Fibroblast of mammary gland (primary cell): ENCODE measurements at regions not wholly inside any gene's neighbourhood (a gene's known extent, or its start where the extent isn't known, plus 50 kb on each side); places are given as distances from the start of the nearest gene placed in this dataset.
A peak's percentile ranks its signal among the peaks of the same experiment; 100 is the strongest.

Source experiments
- DNase-seq: peaks from one replicate; pipeline ENCODE4 v3.0.0-alpha.2; 2010; ENCODE audit warnings: low read depth
- H3K4me3 ChIP-seq: 2 replicates; pipeline ENCODE4 v1.5.1; 2011; ENCODE audit warnings: low read depth, mild to moderate bottlenecking, low read length, moderate library complexity; ENCODE audit not compliant: control insufficient read depth
- TF ChIP-seq, protein P1 (sequence below): conservative IDR thresholded peaks from 2 replicates; pipeline ENCODE4 v1.5.1; 2011; ENCODE audit warnings: low read depth, low read length, inconsistent platforms; ENCODE audit not compliant: control insufficient read depth, insufficient read depth

DNA sequence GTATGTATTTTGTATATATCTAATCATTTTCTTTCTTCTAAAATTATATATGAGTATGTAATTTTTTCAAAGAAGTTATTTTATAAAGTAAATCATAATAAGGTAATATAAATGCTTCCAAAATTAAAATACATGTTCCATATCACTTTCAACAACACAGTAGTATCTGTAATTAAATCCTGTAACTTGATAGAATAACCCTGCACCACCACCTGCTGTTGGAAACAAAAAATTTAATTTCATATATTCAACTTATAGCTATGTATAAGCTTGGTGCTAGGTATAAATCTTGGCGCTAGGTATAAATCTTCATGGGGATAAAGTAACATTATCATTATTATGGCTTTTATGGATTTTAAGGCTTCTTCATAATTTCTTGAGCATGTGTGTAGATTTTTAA, 149.7 kb upstream of the DCN start:
- TF ChIP-seq, protein P1, sequence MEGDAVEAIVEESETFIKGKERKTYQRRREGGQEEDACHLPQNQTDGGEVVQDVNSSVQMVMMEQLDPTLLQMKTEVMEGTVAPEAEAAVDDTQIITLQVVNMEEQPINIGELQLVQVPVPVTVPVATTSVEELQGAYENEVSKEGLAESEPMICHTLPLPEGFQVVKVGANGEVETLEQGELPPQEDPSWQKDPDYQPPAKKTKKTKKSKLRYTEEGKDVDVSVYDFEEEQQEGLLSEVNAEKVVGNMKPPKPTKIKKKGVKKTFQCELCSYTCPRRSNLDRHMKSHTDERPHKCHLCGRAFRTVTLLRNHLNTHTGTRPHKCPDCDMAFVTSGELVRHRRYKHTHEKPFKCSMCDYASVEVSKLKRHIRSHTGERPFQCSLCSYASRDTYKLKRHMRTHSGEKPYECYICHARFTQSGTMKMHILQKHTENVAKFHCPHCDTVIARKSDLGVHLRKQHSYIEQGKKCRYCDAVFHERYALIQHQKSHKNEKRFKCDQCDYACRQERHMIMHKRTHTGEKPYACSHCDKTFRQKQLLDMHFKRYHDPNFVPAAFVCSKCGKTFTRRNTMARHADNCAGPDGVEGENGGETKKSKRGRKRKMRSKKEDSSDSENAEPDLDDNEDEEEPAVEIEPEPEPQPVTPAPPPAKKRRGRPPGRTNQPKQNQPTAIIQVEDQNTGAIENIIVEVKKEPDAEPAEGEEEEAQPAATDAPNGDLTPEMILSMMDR: peak; percentile 24
- H3K4me3 ChIP-seq: no peak overlapping the region
- peak; percentile 46 for DNase-seq

DNA sequence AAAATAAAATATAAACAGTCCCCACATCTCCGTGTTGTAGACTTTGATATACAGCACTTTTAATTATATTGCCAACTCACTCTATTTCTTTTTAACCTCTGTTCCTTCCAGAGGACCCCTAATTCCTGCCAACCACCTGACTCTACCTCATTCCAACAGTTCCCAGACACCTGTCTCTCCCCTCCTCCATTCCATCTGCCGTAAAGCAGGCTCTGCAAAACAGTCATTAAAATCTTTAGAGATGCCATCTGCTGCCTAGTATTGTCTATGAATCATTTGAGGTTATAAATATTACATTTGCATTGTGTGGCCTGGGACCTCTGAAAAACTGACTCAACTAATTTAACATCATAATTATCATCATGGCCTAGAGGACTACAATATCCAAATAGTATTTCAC, 148.8 kb upstream of the DCN start:
- no peak overlapping the region for H3K4me3 ChIP-seq
- TF ChIP-seq, protein P1: no peak
- peak; percentile 30 for DNase-seq

DNA sequence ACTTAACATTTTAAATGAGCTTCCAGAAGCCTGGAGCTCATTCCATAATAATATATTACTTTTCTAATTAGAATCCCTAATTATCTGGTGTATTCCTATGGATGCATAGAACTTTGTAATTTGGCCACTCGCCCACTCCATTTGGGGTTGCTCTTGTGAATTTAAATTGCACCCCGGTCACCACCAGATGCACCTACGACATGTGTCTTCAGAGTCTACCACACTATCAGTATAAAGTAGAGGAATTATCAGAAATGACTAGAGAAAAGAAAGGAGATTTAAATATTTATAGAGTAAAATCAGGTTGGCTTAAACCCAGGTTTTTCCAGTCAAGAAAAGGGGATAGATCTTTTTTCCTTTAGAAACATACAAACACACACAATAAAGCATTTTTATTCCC, 145.8 kb upstream of the DCN start:
- no peak overlapping the region for H3K4me3 ChIP-seq
- TF ChIP-seq, protein P1: no peak
- DNase-seq: no peak

DNA sequence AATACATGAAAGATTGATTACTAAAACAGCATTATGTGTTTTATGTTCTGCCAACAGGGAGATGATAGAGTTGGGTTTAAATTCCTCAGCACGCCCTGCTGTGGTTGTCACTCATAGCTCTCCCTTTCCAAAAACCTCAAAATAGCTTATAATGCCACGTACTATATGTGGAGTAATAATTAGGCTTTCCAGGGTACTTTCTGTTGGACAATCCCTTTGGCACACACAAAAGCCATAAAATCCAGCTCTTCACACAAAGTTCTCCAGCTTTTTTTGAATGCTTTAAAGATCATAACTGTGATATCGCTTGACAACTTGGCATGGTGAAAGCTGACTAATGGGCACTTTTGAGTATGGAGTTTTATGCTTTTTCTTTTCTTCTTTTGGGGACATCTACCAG, 145.3 kb upstream of the DCN start:
- TF ChIP-seq, protein P1: no peak
- H3K4me3 ChIP-seq: no peak overlapping the region
- DNase-seq: peak; percentile 64

DNA sequence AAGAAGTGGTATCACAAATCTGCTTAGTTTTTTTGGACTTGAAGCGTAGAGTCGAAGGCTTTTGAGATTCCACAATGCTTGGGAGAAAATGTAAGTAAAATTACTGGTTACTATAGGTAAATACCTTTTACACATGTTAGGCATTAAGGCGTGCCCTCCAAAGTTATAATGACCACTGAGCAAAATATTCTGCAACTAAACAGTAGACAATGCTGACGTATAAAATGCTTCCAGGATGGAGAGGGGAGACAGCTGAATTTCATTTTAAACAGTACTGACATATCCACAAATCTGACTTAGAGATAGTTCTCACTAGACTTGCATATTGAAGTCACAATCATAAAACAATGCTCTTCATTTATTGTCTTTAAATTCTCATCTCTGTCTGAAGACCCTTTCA, 144.5 kb upstream of the DCN start:
- peak; percentile 72 for DNase-seq
- TF ChIP-seq, protein P1: no peak
- peak overlapping the region; percentile 20 for H3K4me3 ChIP-seq

DNA sequence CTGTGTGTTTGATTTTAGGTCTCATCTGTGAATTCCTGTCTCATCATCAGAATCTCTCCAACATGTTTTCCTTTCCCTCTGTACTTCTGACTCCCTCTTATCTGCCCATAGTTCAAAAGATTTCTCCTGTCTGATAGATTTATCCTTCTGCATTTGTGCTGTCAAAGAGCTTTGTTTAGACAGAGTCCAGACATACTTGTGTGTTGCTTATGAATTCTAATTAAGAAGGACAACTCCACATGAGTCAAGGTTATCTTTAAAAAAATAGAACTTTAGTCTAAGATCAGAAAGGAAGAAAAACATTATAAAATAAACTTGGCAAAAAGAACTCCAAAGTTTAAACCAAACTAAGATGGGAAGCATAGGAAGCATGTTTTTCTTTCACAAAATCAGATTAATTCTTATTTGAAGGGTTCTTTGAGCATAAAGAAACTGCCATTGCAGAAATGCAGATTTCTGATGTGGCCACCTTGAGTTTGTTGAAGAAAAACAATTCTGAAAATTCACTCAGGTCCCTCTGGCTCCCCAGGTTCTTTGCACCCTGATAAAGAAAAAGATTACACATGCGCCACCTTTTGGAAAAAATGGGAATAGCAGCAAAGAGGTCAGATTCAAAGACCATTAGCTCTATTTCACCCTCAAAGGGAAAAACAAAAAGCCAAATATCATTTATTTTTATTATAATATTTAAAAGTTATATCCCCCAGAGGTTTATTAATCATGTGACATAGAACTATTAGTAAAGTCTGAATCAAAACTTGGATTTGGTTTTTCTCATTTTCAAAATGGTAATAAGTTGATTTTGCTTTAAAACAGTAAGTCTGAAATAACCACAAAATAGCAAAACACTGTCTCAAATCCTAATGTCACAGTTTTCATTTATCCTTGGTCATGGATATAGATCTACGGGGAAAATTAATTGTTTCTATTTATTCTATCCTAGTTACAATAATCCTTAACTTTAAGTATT, 143.7 kb upstream of the DCN start:
- peak; percentile 76 for DNase-seq
- peak overlapping the region; percentile 20 for H3K4me3 ChIP-seq
- TF ChIP-seq, protein P1: peak; percentile 87
